Liver (tissue), 8 donors: ENCODE measurements at regions not wholly inside any gene's neighbourhood (a gene's known extent, or its start where the extent isn't known, plus 50 kb on each side); places are given as distances from the start of the nearest gene placed in this dataset.

Experiments used
- DNase-seq: peaks from one replicate; pipeline ENCODE4 v3.0.0-alpha.2; 2017; ENCODE audit warnings: low spot score
- H3K27ac ChIP-seq, 2 donors: one replicate each; pipeline ENCODE4 v1.7.0; 2013; ENCODE audit warnings: inconsistent platforms in 2 of 2, low read length in 2 of 2, control low read depth in 1 of 2, low read depth in 1 of 2, mild to moderate bottlenecking in 1 of 2
- H3K27me3 ChIP-seq, 4 donors: one replicate each; pipeline versions ENCODE4 v1.6.1 to v1.7.0; 2013; ENCODE audit warnings: low read length in 3 of 4, inconsistent platforms in 1 of 4, mild to moderate bottlenecking in 1 of 4, moderate library complexity in 1 of 4; ENCODE audit not compliant: control insufficient read depth in 4 of 4, insufficient read depth in 4 of 4
- H3K36me3 ChIP-seq, 4 donors: one replicate each; pipeline versions ENCODE4 v1.6.1 to v1.7.0; 2013; ENCODE audit warnings: low read length in 3 of 4, mild to moderate bottlenecking in 3 of 4, low read depth in 1 of 4, moderate library complexity in 1 of 4; ENCODE audit not compliant: control insufficient read depth in 4 of 4, insufficient read depth in 3 of 4
- H3K4me1 ChIP-seq, 4 donors: one replicate each; pipeline versions ENCODE4 v1.6.1 to v1.7.0; 2013; ENCODE audit warnings: low read length in 3 of 4, mild to moderate bottlenecking in 3 of 4, moderate library complexity in 1 of 4; ENCODE audit not compliant: control insufficient read depth in 4 of 4, insufficient read depth in 4 of 4
- H3K4me3 ChIP-seq, 3 donors: one replicate each; pipeline versions ENCODE4 v1.6.1 to v1.7.0; 2013; ENCODE audit warnings: low read length in 3 of 3, control low read depth in 1 of 3, low read depth in 1 of 3, mild to moderate bottlenecking in 1 of 3
- H3K9ac ChIP-seq, 2 donors: one replicate each; pipeline ENCODE4 v1.7.0; 2013; ENCODE audit warnings: low read length in 2 of 2, mild to moderate bottlenecking in 2 of 2, moderate library complexity in 2 of 2, control low read depth in 1 of 2, low read depth in 1 of 2
- H3K9me3 ChIP-seq, 4 donors: one replicate each; pipeline versions ENCODE4 v1.6.1 to v1.7.0; 2013; ENCODE audit warnings: low read length in 3 of 4; ENCODE audit not compliant: control insufficient read depth in 4 of 4
- EGR1 ChIP-seq, 2 donors: IDR thresholded peaks; 2 replicates each; pipeline ENCODE4 v1.6.1; 2016 to 2018; ENCODE audit warnings: antibody characterized with exemption in 2 of 2, low read depth in 2 of 2
- FOXA1 ChIP-seq: IDR thresholded peaks from 2 replicates; pipeline ENCODE4 v1.6.1; 2016; ENCODE audit warnings: antibody characterized with exemption
- FOXA2 ChIP-seq: IDR thresholded peaks from 2 replicates; pipeline ENCODE4 v1.6.1; 2016; ENCODE audit warnings: antibody characterized with exemption
- GABPA ChIP-seq, 2 donors: IDR thresholded peaks in 1 of 2; conservative IDR thresholded peaks in 1 of 2; 2 replicates each; pipeline ENCODE4 v1.6.1; 2016; ENCODE audit warnings: antibody characterized with exemption in 2 of 2, mild to moderate bottlenecking in 1 of 2, moderate library complexity in 1 of 2
- HNF4A ChIP-seq, 2 donors: conservative IDR thresholded peaks; 2 replicates each; pipeline ENCODE4 v1.6.1; 2016; ENCODE audit warnings: antibody characterized with exemption in 2 of 2, mild to moderate bottlenecking in 2 of 2
- HNF4G ChIP-seq: IDR thresholded peaks from 2 replicates; pipeline ENCODE4 v1.6.1; 2016; ENCODE audit warnings: antibody characterized with exemption
- JUND ChIP-seq, 2 donors: IDR thresholded peaks; 2 replicates each; pipeline ENCODE4 v1.6.1; 2016; ENCODE audit warnings: antibody characterized with exemption in 2 of 2
- MAX ChIP-seq: IDR thresholded peaks from 2 replicates; pipeline ENCODE4 v1.6.1; 2016; ENCODE audit warnings: antibody characterized with exemption
- NR2F2 ChIP-seq: IDR thresholded peaks from 2 replicates; pipeline ENCODE4 v1.6.1; 2016; ENCODE audit warnings: antibody characterized with exemption
- RAD21 ChIP-seq, 2 donors: IDR thresholded peaks; 2 replicates each; pipeline ENCODE4 v1.6.1; 2016; ENCODE audit warnings: antibody characterized with exemption in 2 of 2, mild to moderate bottlenecking in 2 of 2
- RXRA ChIP-seq, 2 donors: IDR thresholded peaks; 2 replicates each; pipeline ENCODE4 v1.6.1; 2017 to 2018; ENCODE audit warnings: antibody characterized with exemption in 2 of 2, mild to moderate bottlenecking in 1 of 2
- SP1 ChIP-seq: IDR thresholded peaks from 2 replicates; pipeline ENCODE4 v1.6.1; 2018; ENCODE audit warnings: antibody characterized with exemption, mild to moderate bottlenecking
- TAF1 ChIP-seq: conservative IDR thresholded peaks from 2 replicates; pipeline ENCODE4 v1.6.1; 2016; ENCODE audit warnings: antibody characterized with exemption, mild to moderate bottlenecking
- YY1 ChIP-seq: IDR thresholded peaks from 2 replicates; pipeline ENCODE4 v1.6.1; 2016; ENCODE audit warnings: antibody characterized with exemption, mild to moderate bottlenecking
- ZBTB33 ChIP-seq: IDR thresholded peaks from 2 replicates; pipeline ENCODE4 v1.6.1; 2016; ENCODE audit warnings: antibody characterized with exemption
- WGBS: extraction: QIAGEN DNeasy Blood & Tissue Kit; methylation state at CpG from one replicate; pipeline ENCODE4 v1.1.7; 2013; 5-methylcytosine and 5-hydroxymethylcytosine counted together
- TF ChIP-seq, protein P1 (sequence below): fragments of 150-350 bp; IDR thresholded peaks from 2 replicates; pipeline ENCODE4 v1.5.1; 2017; ENCODE audit warnings: improper control_type of control experiment, low read depth, low read length; ENCODE audit not compliant: missing input control
- TF ChIP-seq, protein P2 (sequence below): IDR thresholded peaks from 2 replicates; pipeline ENCODE4 v1.6.1; 2016; ENCODE audit warnings: antibody characterized with exemption, mild to moderate bottlenecking
- TF ChIP-seq, protein P3 (sequence below): IDR thresholded peaks from 2 replicates; pipeline ENCODE4 v1.6.1; 2016; ENCODE audit warnings: antibody characterized with exemption
- donor health status: healthy.
- donor health status: healthy.
- donor health status: healthy.
- donor health status: healthy.
- donor health status: healthy.

DNA sequence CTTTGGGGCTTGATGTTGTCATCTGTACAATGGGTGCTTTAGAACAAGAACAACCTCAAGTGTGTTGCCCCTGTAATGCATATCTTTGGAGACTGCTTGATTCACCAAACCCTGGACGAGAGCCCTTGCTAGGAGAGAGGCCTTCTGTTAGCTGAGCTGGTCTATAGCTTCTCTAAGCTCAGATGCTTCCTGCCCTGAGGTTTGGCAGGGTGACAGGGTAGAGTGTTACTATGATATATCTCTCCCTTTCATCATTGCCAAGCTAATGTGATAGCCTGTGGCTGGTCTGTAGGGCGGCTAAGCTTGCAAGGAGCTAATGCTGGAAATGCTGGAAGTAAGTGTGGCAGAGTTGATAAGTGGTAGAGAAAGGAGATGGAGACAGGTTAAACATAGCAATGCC, 364.1 kb downstream of the RPS24 start:
- TF ChIP-seq RAD21 (IDR thresholded peaks at IDR 0.05) (no peak), GABPA (IDR thresholded peaks at IDR 0.05 in 1 of 2, conservative IDR thresholded peaks at IDR 0.05 in 1 of 2) (no peak), SP1 (no peak), NR2F2 (no peak), ZBTB33 (no peak), FOXA1 (no peak), EGR1 (IDR thresholded peaks at IDR 0.05; ENCODE audit: low read depth in 2 of 2) (no peak), HNF4G (no peak), TAF1 (no peak), FOXA2 (no peak), MAX (no peak), YY1 (no peak), JUND (IDR thresholded peaks at IDR 0.05) (no peak), HNF4A (conservative IDR thresholded peaks at IDR 0.05) (no peak), RXRA (IDR thresholded peaks at IDR 0.05) (no peak)
- TF ChIP-seq, protein P1, sequence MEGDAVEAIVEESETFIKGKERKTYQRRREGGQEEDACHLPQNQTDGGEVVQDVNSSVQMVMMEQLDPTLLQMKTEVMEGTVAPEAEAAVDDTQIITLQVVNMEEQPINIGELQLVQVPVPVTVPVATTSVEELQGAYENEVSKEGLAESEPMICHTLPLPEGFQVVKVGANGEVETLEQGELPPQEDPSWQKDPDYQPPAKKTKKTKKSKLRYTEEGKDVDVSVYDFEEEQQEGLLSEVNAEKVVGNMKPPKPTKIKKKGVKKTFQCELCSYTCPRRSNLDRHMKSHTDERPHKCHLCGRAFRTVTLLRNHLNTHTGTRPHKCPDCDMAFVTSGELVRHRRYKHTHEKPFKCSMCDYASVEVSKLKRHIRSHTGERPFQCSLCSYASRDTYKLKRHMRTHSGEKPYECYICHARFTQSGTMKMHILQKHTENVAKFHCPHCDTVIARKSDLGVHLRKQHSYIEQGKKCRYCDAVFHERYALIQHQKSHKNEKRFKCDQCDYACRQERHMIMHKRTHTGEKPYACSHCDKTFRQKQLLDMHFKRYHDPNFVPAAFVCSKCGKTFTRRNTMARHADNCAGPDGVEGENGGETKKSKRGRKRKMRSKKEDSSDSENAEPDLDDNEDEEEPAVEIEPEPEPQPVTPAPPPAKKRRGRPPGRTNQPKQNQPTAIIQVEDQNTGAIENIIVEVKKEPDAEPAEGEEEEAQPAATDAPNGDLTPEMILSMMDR, result no peak
- TF ChIP-seq, protein P2, sequence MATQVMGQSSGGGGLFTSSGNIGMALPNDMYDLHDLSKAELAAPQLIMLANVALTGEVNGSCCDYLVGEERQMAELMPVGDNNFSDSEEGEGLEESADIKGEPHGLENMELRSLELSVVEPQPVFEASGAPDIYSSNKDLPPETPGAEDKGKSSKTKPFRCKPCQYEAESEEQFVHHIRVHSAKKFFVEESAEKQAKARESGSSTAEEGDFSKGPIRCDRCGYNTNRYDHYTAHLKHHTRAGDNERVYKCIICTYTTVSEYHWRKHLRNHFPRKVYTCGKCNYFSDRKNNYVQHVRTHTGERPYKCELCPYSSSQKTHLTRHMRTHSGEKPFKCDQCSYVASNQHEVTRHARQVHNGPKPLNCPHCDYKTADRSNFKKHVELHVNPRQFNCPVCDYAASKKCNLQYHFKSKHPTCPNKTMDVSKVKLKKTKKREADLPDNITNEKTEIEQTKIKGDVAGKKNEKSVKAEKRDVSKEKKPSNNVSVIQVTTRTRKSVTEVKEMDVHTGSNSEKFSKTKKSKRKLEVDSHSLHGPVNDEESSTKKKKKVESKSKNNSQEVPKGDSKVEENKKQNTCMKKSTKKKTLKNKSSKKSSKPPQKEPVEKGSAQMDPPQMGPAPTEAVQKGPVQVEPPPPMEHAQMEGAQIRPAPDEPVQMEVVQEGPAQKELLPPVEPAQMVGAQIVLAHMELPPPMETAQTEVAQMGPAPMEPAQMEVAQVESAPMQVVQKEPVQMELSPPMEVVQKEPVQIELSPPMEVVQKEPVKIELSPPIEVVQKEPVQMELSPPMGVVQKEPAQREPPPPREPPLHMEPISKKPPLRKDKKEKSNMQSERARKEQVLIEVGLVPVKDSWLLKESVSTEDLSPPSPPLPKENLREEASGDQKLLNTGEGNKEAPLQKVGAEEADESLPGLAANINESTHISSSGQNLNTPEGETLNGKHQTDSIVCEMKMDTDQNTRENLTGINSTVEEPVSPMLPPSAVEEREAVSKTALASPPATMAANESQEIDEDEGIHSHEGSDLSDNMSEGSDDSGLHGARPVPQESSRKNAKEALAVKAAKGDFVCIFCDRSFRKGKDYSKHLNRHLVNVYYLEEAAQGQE, result no peak
- TF ChIP-seq, protein P3, sequence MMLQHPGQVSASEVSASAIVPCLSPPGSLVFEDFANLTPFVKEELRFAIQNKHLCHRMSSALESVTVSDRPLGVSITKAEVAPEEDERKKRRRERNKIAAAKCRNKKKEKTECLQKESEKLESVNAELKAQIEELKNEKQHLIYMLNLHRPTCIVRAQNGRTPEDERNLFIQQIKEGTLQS, result no peak
- Histone ChIP-seq H3K9ac (no peak overlapping the region), H3K27ac (no peak overlapping the region), H3K9me3 (no peaks in the 10 kb centered on the region), H3K4me3 (no peak overlapping the region), H3K27me3 (no peaks in the 10 kb centered on the region), H3K4me1 (no peaks in the 10 kb centered on the region), H3K36me3 (no peaks in the 10 kb centered on the region)
- no peak for DNase-seq
- WGBS, result 79% methylated on average over 2 of the region's 2 CpGs

GRCh38 chr10:78398382-78398781, 364.7 kb downstream of the RPS24 start:
- Histone ChIP-seq H3K27ac (no peak overlapping the region), H3K4me1 (no peaks in the 10 kb centered on the region), H3K36me3 (no peaks in the 10 kb centered on the region), H3K4me3 (no peak overlapping the region), H3K9ac (no peak overlapping the region), H3K27me3 (no peaks in the 10 kb centered on the region), H3K9me3 (no peaks in the 10 kb centered on the region)
- WGBS, result 90% methylated on average over 2 of the region's 2 CpGs
- no peak for TF ChIP-seq SP1
- no peak for TF ChIP-seq JUND (IDR thresholded peaks at IDR 0.05)
- DNase-seq, result no peak
